Upper lobe of left lung (tissue), 6 donors: ENCODE measurements at regions not wholly inside any gene's neighbourhood (a gene's known extent, or its start where the extent isn't known, plus 50 kb on each side); places are given as distances from the start of the nearest gene placed in this dataset.

Source experiments
- ATAC-seq, 2 donors: fragments of 200-7000 bp; cut with Tn5 transposase; one replicate each; pipeline ENCODE4 v1.9.1; 2022; ENCODE audit warnings: mild to moderate bottlenecking in 2 of 2, moderate library complexity in 2 of 2; ENCODE audit not compliant: low FRiP score in 2 of 2
- DNase-seq, 2 donors: peaks; one replicate each; pipeline ENCODE4 v3.0.0-alpha.2; 2019 to 2020
- H3K27ac ChIP-seq, 4 donors: fragments of 200-600 bp; sonication (generic); one replicate each; pipeline ENCODE4 v1.5.1; 2016 to 2019
- H3K27me3 ChIP-seq, 4 donors: fragments of 200-600 bp; sonication (generic); one replicate each; pipeline ENCODE4 v1.5.1; 2017 to 2019
- H3K36me3 ChIP-seq, 4 donors: fragments of 200-600 bp; sonication (generic); one replicate each; pipeline ENCODE4 v1.5.1; 2016 to 2019
- H3K4me1 ChIP-seq, 4 donors: fragments of 200-600 bp; sonication (generic); one replicate each; pipeline ENCODE4 v1.5.1; 2018 to 2019
- H3K4me3 ChIP-seq, 4 donors: fragments of 200-600 bp; sonication (generic); one replicate each; pipeline ENCODE4 v1.5.1; 2017 to 2019; ENCODE audit warnings: mild to moderate bottlenecking in 2 of 4, moderate library complexity in 1 of 4
- H3K9me3 ChIP-seq, 4 donors: fragments of 200-600 bp; sonication (generic); one replicate each; pipeline ENCODE4 v1.5.1; 2018 to 2019
- CTCF ChIP-seq, 6 experiments: fragments of 450-650 bp in 4 of 6; fragments of 200-600 bp in 2 of 6; sonication (generic) in 2 of 6; IDR thresholded peaks; one replicate each; pipeline ENCODE4 v1.5.1; 2016 to 2019; ENCODE audit warnings: antibody characterized with exemption in 6 of 6
- EP300 ChIP-seq, 4 donors: sonication (generic); formaldehyde crosslinking; IDR thresholded peaks; one replicate each; pipeline ENCODE4 v1.5.1; 2017; ENCODE audit warnings: antibody characterized with exemption in 4 of 4, control low read depth in 2 of 4
- POLR2A ChIP-seq, 4 donors: fragments of 450-650 bp; IDR thresholded peaks; one replicate each; pipeline ENCODE4 v1.5.1; 2016 to 2017; ENCODE audit warnings: antibody characterized with exemption in 4 of 4, mild to moderate bottlenecking in 2 of 4
- POLR2AphosphoS5 ChIP-seq, 2 donors: sonication (generic); formaldehyde crosslinking; IDR thresholded peaks; one replicate each; pipeline ENCODE4 v1.5.1; 2017; ENCODE audit warnings: antibody characterized with exemption in 2 of 2
- WGBS, 2 donors: methylation state at CpG; one replicate each; pipeline ENCODE4 v1.1.5; 2017 to 2018; 5-methylcytosine and 5-hydroxymethylcytosine counted together
- donor health status: DM: no; HTN: no; CAD: no; lungs with moderate emphysema.
- donor health status: DM: no; HTN: yes; CAD: no; lungs with severe emphysema.

GRCh38 chr16:65965628-65966027 is 400.9 kb upstream of the CDH5 start:
- WGBS, 2 donors = 51 to 58% methylated on average over 6 of the region's 6 CpGs
- ATAC-seq = no peak
- Histone ChIP-seq H3K27ac (no peak overlapping the region), H3K4me1 (no peaks in the 10 kb centered on the region), H3K9me3 (no peaks in the 10 kb centered on the region), H3K36me3 (no peaks in the 10 kb centered on the region), H3K27me3 (no peaks in the 10 kb centered on the region), H3K4me3 (no peak overlapping the region)
- no peak for TF ChIP-seq EP300 (IDR thresholded peaks at IDR 0.05)
- no peak for TF ChIP-seq POLR2AphosphoS5 (IDR thresholded peaks at IDR 0.05)
- TF ChIP-seq CTCF (IDR thresholded peaks at IDR 0.05) = no peak
- no peak for TF ChIP-seq POLR2A (IDR thresholded peaks at IDR 0.05)
- no peak for DNase-seq

GRCh38 chr16:65964752-65965151 is 401.7 kb upstream of the CDH5 start:
- Histone ChIP-seq H3K27ac (no peak overlapping the region), H3K27me3 (no peaks in the 10 kb centered on the region), H3K4me3 (no peak overlapping the region), H3K9me3 (no peaks in the 10 kb centered on the region), H3K4me1 (no peaks in the 10 kb centered on the region), H3K36me3 (no peaks in the 10 kb centered on the region)
- TF ChIP-seq POLR2AphosphoS5 (IDR thresholded peaks at IDR 0.05) = no peak
- TF ChIP-seq CTCF (IDR thresholded peaks at IDR 0.05) = no peak
- no peak for TF ChIP-seq POLR2A (IDR thresholded peaks at IDR 0.05)
- no peak for TF ChIP-seq EP300 (IDR thresholded peaks at IDR 0.05)
- 71 to 83% methylated on average over 4 of the region's 4 CpGs for WGBS, 2 donors
- ATAC-seq (no peak), DNase-seq (no peak)

- TF ChIP-seq POLR2AphosphoS5 (IDR thresholded peaks at IDR 0.05) (no peak), POLR2A (IDR thresholded peaks at IDR 0.05) (no peak), EP300 (IDR thresholded peaks at IDR 0.05) (no peak), CTCF (IDR thresholded peaks at IDR 0.05) (no peak)
- WGBS, 2 donors = 55 to 78% methylated on average over 4 of the region's 4 CpGs
- no peak overlapping the region for H3K4me3 ChIP-seq
- no peaks in the 10 kb centered on the region for H3K36me3 ChIP-seq
- no peak for DNase-seq
- no peak overlapping the region for H3K27ac ChIP-seq
- no peak for ATAC-seq
- H3K27me3 ChIP-seq = no peaks in the 10 kb centered on the region
- H3K9me3 ChIP-seq = no peaks in the 10 kb centered on the region
- no peaks in the 10 kb centered on the region for H3K4me1 ChIP-seq
Observed at GRCh38 chr16:65961476-65962143, 404.9 kb upstream of the CDH5 start.

GRCh38 chr16:65959983-65960382 is 406.5 kb upstream of the CDH5 start:
- H3K4me3 ChIP-seq = no peak overlapping the region

GRCh38 chr16:65958086-65958485 is 408.4 kb upstream of the CDH5 start:
- ATAC-seq (no peak), DNase-seq (no peak)
- no peak overlapping the region for H3K4me3 ChIP-seq
- H3K9me3 ChIP-seq = no peaks in the 10 kb centered on the region
- H3K27ac ChIP-seq = no peak overlapping the region
- no peaks in the 10 kb centered on the region for H3K36me3 ChIP-seq
- H3K4me1 ChIP-seq = no peaks in the 10 kb centered on the region
- no peak for TF ChIP-seq POLR2A (IDR thresholded peaks at IDR 0.05)
- no peak for TF ChIP-seq CTCF (IDR thresholded peaks at IDR 0.05)
- no peak for TF ChIP-seq EP300 (IDR thresholded peaks at IDR 0.05)
- TF ChIP-seq POLR2AphosphoS5 (IDR thresholded peaks at IDR 0.05) = no peak
- WGBS, 2 donors = 58 to 59% methylated on average over 3 of the region's 3 CpGs
- H3K27me3 ChIP-seq = no peaks in the 10 kb centered on the region

More at GRCh38 chr16:65959983-65960382, 406.5 kb upstream of the CDH5 start:
- DNase-seq (no peak), ATAC-seq (no peak)
- H3K9me3 ChIP-seq = no peaks in the 10 kb centered on the region
- 78 to 80% methylated on average over 2 of the region's 2 CpGs for WGBS, 2 donors
- H3K4me1 ChIP-seq = no peaks in the 10 kb centered on the region
- TF ChIP-seq EP300 (IDR thresholded peaks at IDR 0.05) (no peak), POLR2AphosphoS5 (IDR thresholded peaks at IDR 0.05) (no peak), POLR2A (IDR thresholded peaks at IDR 0.05) (no peak)
- no peak overlapping the region for H3K27ac ChIP-seq
- no peaks in the 10 kb centered on the region for H3K27me3 ChIP-seq
- H3K36me3 ChIP-seq = no peaks in the 10 kb centered on the region
